Right forelimb (tissue), 1 donor: ENCODE measurements at regions not wholly inside any gene's neighbourhood (a gene's known extent, or its start where the extent isn't known, plus 50 kb on each side); places are given as distances from the start of the nearest gene placed in this dataset.
"Not testable (repeated sequence)": the region's sequence is repeated elsewhere in the genome, so short reads cannot be mapped to it uniquely, and the experiment has no call there.

ENCODE experiments used
- DNase-seq: peaks from one replicate; pipeline ENCODE4 v3.0.0-alpha.2; 2018

DNA sequence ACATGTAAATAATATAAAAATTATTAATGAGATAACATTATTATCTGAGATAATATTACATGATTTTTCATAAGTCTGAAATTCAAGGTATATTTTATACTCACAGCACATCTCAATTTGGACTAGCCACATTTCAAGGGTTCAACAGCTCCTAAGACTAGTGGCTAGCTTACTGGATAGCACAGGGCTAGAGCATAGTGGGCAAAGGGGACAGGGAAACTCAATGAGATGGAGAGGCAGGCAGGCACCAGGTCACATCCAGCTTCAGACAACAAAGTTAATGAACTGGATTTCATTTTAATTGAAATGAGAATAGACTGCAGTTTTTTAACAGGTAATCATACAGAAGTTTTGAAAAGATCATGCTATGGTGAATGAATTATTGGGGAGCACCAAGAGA is 137.4 kb downstream of the NBPF8 start:
- not testable (repeated sequence) for DNase-seq

DNA sequence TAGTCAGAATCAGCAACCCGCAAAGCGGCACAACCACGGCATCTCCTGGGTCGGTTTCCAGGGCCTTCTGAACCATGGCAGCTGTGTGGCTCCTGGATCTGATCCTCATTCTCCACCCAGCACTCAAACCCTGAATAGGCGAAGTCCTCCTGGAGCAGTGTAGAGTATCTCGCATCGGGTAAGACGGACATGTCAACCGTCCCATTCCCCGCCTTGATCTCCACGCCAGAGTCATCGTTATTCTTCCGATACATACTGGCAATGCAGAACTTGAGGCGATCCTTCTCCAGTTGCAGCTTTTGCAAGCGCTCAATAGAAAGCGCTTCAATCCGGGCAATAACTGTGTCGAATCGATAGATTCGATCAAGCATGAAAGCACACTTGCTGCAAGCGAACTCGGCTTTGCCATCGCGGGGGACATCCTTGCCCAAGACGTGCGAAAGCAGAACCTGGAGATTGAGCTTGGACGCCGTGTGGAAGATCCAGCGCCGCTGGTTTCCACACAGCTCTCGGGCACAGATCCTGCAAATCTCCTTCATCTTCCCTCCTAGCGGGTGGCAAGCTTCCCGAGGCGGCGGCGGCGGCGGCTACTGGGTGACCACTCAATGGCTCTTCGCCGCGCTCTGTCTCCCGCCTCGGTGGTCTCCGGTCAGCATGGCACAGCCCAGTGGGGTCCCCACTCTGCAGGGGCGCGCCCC is 142.9 kb downstream of the NBPF8 start:
- DNase-seq, result peak; percentile 47

DNA sequence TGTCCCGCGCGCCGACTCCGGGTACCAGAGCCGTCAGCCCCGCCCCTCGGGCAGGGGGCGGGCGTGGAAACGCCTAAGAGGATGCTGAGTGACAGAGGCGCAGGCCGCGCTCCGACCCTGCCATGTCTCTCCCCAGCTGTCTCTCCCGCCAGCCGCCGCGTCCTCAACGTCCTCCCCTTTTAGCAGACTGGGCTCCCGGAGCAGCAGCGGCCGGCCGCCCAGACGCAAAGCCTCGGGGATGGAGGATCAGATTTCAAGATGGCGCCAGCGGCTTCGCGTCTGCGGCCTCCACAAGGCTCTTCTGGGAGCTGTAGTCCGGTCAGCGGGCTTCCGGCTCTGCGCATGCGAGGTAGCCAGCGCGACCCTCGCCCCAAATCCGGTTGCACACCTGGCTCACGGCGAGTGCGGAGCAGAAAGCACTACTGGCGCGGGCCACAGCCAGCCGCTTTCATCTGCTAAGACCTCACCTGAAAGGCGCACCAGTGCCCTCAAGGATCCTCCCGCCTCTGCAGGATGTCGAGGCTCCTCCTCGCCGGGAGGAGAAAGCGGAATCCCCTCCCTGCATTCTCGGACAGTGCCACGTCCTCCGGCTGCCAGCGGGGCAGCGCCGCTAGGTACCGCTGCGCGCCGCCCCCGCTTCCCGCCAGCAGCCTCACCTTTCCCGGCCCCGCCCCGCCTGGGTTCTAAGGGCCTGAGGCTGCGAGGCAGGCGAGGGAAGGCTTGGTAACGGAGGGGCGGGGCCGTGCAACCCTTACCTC is 143.6 kb downstream of the NBPF8 start:
- DNase-seq, result peak; percentile 84

DNA sequence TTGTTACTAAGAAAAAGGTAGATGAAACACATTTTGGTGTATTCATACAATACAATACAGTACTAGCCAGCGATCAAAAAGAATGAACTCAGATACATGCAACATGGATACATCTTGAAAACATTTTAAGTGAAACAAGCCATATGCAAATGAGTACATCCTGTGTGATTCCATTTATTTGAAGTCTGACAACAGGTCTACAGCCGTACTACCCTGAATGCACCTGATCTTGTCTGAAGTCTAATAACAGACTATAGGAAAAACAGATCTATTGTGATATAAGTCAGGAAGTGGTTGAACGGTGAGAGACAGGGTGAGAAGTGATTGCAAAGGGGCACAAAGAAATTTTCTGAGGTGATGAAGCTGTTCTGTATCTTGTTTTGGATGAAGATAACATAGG is 146.9 kb downstream of the NBPF8 start:
- not testable (repeated sequence) for DNase-seq

DNA sequence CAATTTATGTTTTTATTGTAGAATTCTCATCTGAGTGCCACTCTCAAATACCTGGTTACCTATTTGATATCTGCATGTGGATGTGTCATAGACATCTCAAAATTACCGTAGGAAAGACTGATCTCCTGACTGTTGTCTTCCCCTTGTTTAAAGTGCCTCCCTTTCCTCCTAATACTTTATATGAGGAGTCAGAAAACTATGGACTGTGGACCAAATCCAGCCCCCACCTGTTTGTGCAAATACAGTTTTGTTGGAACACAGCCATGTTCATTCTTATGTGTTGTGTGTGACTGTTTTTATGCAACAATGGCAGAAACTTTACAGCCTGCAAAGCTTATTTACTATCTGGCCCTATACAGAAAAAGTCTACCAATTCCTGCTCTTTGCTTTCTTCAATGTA is 150.6 kb downstream of the NBPF8 start:
- not testable (repeated sequence) for DNase-seq

DNA sequence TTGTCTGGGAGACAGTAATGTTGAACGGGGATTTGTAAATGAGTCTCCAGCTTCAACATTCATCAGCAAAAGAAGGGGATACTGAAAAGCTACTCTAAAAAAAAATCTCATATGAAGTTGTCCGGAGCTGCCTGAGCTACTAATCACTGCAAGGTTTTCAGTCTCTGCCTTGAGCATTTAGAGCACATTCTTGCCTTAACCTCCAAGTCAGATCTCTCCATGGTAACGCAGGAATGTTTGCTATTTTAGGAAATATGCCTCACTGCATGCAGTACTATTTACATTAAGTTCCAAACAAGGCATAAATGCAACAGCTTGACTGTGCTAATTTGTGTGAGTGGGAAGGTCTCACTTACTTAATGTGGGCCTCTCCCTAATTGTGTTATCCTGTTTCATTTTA is 152.8 kb downstream of the NBPF8 start:
- DNase-seq, result not testable (repeated sequence)

DNA sequence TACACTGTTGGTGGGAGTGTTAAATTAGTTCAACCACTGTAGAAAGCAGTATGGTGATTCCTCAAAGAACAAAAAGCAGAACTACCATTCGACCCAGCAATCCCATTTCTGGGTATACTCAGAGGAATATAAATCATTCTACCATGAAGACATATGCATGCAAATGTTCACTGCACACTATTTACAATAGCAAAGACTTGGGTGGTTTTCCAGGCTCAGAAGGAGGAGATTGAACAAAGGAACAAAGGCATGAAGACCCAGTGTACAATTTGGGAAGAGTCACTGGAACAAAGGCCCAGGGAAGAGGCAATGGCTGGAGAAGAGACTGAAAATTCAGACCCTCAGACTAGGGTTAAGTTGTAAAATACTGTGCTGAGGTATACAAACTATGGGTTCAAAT is 148.5 kb upstream of the NBPF26 start:
- DNase-seq, result not testable (repeated sequence)

DNA sequence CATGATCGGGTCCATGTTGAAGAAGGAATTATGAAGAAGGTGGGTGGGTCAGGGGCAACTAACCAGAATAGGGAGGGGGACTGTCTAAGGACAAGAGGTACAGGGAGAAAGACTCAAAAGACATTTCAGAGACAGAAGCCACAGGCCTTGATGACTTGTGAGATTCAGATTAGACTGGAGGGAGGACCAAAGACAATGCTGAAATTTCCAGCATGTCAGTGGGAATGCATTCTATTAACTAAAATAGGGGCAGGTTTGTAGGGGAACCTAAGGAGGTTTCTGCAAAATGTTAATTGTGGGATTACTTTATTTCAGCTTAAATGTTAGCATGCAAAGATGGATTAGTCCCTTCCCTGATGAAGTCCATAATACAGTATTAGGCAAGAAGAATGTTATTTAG is 141.6 kb upstream of the NBPF26 start:
- DNase-seq, result not testable (repeated sequence)

DNA sequence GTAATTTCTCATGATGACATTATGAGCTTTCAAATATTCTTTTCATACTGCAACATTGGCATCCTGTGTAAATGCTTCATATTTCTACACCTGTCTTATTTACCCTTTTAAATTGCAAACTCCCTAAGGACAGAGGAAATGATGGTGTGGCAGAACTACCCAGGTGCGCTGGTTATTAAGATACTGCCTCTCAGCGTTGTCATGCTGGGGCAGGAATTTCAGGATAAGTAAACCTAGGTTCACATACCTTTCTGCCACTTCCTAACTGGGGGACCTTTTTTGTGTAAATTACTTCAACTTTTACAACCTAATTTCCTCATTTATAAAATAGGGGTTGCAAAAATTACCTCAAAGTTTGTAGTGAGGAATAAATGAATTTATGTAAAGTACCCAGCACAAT is 137.7 kb upstream of the NBPF26 start:
- not testable (repeated sequence) for DNase-seq

DNA sequence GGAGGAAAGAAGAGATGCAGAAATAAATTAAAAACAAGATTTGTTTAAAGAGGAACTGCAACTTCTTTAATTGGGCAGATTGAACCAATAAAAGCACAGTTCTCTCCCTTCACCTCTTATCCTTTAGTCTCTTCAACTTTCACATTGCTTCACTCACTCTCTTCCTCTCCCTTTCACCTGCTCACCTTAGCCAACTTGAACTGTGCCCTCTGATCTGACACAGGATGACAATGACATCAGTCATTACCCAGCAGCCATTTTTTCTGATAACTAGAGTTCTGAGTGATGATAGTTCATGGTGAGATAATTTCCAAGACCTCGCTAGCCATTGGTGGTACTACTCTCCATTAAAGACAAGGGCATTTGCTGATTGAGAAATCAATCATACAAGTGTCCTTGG is 134.9 kb upstream of the NBPF26 start:
- DNase-seq, result not testable (repeated sequence)

DNA sequence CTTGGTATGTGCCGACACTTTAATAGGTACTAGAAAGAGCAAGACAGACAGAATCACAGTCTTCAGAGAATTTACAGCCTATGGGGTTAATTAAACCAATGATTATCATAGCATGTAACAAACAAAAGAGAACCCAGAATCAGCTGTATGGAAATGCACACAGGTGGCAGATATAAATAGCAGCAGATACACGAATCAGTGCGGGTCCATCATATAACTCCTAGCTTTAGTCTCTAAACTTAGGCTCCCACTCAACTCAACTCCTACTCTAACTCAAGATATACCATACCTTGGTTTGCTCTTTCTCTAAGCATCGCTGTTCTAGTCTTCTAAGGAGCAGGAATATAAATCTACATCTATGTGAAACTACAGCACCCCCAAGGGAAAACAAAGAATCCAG is 132.0 kb upstream of the NBPF26 start:
- not testable (repeated sequence) for DNase-seq

DNA sequence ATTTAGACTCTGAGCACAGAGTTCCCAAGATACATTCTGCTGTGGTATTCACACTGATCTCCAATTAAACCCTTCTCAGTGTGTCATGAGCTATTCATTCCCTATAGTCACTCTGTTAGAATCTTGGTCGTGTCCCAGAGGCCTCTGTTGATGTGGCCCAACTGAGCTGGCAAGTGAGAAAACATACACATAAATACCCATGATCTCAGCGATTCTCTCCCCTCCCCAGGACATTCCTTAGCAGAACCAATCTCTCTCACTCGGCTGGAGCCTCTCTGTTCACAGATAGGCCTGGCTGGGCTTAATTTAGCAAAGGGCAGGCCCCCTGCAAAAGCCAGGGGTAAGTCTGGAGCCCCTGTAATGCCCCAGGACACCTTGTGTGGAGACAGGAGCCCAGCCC is 130.8 kb upstream of the NBPF26 start:
- not testable (repeated sequence) for DNase-seq

DNA sequence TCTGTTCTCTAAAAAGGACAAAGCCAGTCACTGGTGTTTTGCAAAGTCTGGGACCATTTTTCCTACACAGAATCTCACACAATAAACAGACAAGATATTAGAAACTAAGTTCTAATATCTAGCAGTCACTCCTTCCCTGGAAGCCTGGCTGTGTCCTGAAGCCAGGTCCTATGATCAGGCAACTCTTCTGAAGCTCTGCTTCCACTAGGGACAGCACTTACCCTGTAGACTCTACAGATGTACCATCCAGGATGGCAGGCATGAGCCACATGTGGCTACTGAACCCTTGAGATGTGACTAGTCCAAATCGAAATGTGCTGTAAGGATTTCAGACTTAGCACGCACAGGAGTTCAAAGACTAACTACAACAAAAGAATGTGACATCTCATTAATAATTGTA is 130.1 kb upstream of the NBPF26 start:
- not testable (repeated sequence) for DNase-seq

DNA sequence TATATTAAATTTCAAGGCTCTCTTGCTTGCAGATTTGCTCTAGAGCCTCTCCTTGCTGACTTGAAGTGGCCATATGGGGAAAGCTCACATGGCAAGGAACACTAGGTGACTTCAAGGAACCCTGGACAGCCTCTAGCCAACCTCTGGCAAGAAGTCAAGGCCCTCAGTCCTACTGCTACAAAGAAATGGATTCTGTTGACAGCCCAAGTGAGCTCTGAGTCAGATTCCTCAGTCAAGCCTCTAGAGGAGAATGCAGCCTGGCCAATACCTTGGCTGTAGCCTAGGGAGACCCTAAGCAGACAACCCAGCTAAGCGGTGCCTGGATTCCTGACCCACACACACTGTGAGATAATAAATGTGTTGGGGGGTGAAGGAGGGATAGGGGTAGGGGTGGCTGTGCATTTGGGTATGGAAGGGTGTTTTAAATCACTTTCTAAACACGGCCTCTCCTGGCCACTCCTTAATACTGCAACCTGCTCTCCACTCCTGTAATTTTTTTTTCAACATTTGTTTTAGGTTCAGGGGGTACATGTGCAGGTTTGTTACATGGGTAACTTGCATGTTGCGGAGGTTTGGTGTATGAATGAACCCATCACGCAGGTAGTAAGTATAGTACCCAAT is 125.3 kb upstream of the NBPF26 start:
- DNase-seq, result not testable (repeated sequence)

DNA sequence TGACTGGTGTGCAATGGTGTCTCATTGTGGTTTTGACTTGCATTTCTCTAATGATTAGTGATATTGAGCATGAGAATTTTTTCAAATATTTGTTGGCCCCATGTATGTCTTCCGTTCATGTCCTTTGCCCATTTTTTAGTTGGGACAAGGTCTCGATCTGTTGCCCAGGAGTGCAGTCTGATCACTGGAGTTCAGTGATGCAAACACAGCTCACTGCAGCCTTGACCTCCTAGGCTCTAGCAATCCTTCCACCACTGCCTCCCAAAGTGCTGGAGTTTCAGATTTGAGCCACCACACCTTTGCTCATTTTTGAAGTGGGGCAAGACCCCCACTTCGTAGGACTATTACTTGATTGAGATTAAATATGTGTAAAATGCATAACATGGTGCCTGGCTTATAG is 124.2 kb upstream of the NBPF26 start:
- DNase-seq, result not testable (repeated sequence)

DNA sequence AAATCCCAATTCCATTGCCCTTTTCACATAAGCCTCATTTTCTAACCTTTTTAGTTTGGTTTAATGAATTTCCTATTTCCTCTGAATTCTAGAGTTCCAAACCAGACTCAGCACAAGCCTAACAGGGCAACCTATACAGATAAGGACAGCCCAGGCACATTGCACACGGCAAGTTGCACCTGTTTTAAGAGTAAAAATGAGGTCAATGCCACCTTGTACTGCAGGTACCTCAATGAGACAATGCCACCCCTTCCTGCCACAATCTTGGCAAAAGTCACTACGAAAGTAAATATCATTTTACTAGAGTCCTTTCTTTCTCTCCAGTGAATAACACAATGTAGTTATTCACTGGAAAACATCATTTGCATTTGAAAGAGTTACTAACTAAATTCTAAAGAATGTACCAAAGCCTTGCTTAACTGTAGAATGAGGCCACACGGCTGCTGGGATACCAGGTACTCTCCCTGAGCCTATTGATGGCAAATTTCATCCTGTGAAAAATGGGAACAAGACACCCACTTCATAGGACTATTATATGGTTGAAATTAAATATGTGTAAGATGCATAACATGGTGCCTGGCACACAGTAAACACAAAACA is 123.2 kb upstream of the NBPF26 start:
- DNase-seq, result not testable (repeated sequence)

DNA sequence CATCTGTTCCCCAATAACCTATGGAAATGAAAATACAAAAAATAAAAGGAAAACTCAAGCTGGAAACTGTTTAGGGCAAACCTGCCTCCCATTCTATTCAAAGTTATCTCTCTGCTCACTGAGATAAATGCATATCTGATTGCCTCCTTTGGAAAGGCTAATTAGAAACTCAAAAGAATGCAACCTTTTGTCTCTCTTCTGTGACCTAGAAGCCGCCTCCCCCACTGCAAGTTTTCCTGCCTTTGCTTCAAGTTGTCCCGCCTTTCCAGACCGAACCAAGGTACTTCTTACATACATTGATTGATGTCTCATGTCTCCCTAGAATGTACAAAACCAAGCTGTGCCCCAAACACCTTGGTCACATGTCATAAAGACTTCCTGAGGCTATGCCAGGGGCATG is 115.9 kb upstream of the NBPF26 start:
- DNase-seq, result not testable (repeated sequence)

DNA sequence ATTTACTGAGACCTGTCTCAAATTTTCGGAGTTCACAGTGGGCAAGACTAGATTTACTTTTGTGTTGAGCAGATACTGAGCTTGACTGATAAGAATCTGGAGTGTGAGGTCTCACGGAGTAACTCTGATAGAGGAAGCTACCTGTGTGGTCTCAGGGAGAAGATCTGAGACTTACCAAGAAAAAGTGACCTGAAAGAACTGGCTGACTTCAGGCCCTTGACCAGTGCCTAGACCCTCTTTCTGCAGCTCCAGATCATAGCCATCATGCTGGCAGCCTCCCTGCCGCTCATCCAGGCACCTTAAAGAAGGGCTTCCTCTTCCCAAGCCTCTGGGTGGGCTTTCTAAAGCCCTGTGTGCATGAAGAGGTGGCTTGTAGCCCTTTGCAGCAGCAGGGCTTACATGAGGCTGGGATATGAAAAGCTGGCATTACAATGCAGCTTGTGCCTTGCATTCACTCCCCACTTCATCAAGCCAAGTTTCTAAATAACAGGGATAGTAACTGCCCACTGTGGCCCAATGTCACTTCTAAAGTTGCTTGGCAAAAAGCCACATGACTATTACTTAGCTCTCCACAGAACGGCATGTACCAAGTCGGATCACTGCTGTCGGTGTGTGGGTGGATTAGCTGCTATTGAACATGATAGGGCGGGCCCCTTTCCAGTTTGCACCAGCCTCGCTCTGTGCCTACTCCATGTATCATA is 115.3 kb upstream of the NBPF26 start:
- DNase-seq, result not testable (repeated sequence)

DNA sequence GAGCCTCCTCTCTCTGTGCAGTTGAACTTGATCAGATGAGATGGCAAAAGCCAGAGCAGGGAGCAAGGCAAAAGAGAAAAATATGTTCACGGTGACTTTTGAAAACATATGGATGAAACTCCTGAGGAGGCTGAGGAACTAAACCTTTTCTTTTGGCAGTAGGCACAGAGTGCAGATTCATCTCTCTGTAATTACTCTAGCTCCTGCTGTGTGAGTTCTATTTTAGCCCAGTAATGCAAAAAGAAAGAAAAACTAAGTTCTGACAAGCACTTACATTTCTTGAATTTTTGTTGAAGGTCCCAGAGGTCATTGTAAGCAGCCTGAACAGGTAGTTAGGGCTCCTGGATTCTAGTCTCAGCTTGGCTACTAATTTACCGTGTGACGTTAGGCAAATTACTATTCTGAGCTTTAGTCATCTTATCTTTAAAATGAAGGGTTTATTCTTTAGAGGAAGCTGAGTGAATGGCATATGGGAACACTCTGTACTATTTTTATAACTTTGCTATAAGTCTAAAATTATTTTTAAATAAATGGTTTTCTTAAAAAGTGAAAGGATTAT is 114.7 kb upstream of the NBPF26 start:
- not testable (repeated sequence) for DNase-seq

DNA sequence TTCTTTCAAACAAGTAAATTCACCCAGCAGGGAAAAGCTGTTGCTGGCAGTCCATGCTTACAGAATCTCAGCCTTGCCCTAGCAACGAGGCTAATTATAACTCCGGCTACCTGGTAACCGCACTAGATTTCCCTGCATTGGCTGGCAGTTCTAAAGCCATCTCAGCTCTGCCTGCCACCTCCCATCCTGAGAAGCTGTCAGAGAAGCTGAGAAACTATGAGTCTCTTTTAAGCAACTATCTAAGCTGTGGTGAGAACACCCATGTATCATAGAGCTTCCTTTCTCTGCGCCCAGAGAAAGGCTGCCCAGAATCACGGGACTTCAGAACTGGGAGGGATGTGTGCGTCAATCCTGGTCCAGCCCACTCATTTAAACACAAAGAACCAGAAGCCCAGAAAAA is 113.9 kb upstream of the NBPF26 start:
- DNase-seq, result not testable (repeated sequence)

DNA sequence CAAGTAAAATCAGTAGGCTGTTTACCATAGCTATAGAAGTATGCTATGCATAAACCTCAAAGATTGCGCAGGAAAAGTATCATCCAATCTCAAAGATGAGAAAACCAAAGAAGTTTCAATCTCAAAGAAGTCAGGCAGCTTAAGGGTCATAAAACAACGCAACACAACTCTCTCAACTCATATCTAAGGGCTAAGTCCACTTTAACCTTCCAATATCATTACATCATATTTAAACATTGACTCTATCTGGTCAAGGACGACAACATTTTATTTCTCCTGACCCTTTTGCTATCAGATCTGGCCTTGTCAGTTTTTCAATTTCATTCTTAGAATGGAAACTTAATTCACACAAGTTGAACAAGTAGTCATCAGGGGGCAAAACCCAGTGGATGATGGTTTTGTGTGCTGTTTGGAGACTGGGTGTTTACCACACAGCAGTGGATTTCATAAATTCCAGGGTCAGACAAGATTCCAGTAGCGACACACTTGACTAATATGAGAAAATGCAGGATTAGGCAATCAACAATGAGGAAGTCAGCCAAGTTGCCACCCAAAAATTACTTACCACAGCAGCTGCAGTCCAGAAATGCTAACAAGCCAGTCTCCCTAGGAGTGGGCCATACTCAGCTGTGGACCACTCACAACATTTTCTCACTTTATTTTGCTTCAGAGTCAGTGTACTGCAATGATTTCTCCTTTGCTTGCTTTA is 108.7 kb upstream of the NBPF26 start:
- DNase-seq, result not testable (repeated sequence)

DNA sequence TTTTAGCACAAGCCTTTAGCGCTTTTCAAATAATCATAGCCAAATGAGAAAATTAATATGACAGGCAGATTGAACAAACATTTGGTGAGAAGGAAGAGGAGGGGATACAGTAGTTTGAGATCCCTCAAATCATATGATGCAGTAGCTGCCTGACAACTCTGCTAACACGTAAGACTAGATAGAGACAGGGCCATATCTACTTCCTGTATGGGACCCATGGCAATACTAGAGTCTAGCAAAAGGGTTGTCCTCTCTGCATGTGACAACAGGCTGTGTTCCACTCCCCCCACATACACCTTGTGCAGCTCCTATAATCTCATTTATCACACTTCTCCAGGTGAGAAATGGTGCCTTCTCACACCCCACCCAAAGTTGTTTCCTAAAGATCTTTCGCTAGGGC is 106.3 kb upstream of the NBPF26 start:
- not testable (repeated sequence) for DNase-seq
